ENCODE measurements at regions not wholly inside any gene's neighbourhood (a gene's known extent, or its start where the extent isn't known, plus 50 kb on each side); places are given as distances from the start of the nearest gene placed in this dataset.
"Not testable (repeated sequence)": the region's sequence is repeated elsewhere in the genome, so short reads cannot be mapped to it uniquely, and the experiment has no call there.

- no peak for DNase-seq (ENCODE audit: low read depth)
These were observed 115.6 kb upstream of the KLF14 start for GRCh38 chr7:130849604-130850003.

GRCh38 chr7:130850956-130851355, 116.9 kb upstream of the KLF14 start:
- no peak for DNase-seq (ENCODE audit: low read depth)

GRCh38 chr7:130852867-130853266, 118.9 kb upstream of the KLF14 start:
- DNase-seq (ENCODE audit: low read depth): no peak

- no peak for DNase-seq (ENCODE audit: low read depth)
These were observed 119.7 kb upstream of the KLF14 start for GRCh38 chr7:130853503-130854279.

- no peak for DNase-seq (ENCODE audit: low read depth)
These were observed 120.5 kb upstream of the KLF14 start for GRCh38 chr7:130854481-130854880.

- no peak for DNase-seq (ENCODE audit: low read depth)
These were observed 122.9 kb upstream of the KLF14 start for GRCh38 chr7:130856866-130857265.

- DNase-seq (ENCODE audit: low read depth): not testable (repeated sequence)
These were observed 126.8 kb upstream of the KLF14 start for GRCh38 chr7:130860832-130861231.

- DNase-seq (ENCODE audit: low read depth): no peak
These were observed 131.6 kb upstream of the KLF14 start for GRCh38 chr7:130865408-130866236.

- DNase-seq (ENCODE audit: low read depth): no peak
These were observed 133.0 kb upstream of the KLF14 start for GRCh38 chr7:130867039-130867438.

GRCh38 chr7:130867581-130868136, 133.7 kb upstream of the KLF14 start:
- no peak for DNase-seq (ENCODE audit: low read depth)

GRCh38 chr7:130868139-130868538, 134.1 kb upstream of the KLF14 start:
- DNase-seq (ENCODE audit: low read depth): no peak

GRCh38 chr7:130869918-130870317, 135.9 kb upstream of the KLF14 start:
- DNase-seq (ENCODE audit: low read depth): no peak

GRCh38 chr7:130872341-130872740, 138.3 kb upstream of the KLF14 start:
- DNase-seq (ENCODE audit: low read depth): no peak

GRCh38 chr7:130872756-130873448, 138.9 kb upstream of the KLF14 start:
- no peak for DNase-seq (ENCODE audit: low read depth)

GRCh38 chr7:130874071-130874915, 140.3 kb upstream of the KLF14 start:
- no peak for DNase-seq (ENCODE audit: low read depth)

GRCh38 chr7:130875265-130875741, 141.3 kb upstream of the KLF14 start:
- DNase-seq (ENCODE audit: low read depth): no peak

- DNase-seq (ENCODE audit: low read depth): no peak
These were observed 141.9 kb upstream of the KLF14 start for GRCh38 chr7:130875901-130876300.

GRCh38 chr7:130877236-130877990, 143.4 kb upstream of the KLF14 start:
- no peak for DNase-seq (ENCODE audit: low read depth)

GRCh38 chr7:130877991-130878305, 143.9 kb upstream of the KLF14 start:
- no peak for DNase-seq (ENCODE audit: low read depth)

- no peak for DNase-seq (ENCODE audit: low read depth)
These were observed 144.8 kb upstream of the KLF14 start for GRCh38 chr7:130878785-130879184.

GRCh38 chr7:130879191-130879590, 145.2 kb upstream of the KLF14 start:
- no peak for DNase-seq (ENCODE audit: low read depth)

Measured in activated T-cell treated with anti-CD3 and anti-CD28 coated beads for 48 hours (primary cell).